ENCODE measurements at regions not wholly inside any gene's neighbourhood (a gene's known extent, or its start where the extent isn't known, plus 50 kb on each side); places are given as distances from the start of the nearest gene placed in this dataset.

- H2AFZ ChIP-seq (ENCODE audit: low read depth), result no peak overlapping the region
- no peak overlapping the region for H3K27ac ChIP-seq
- no peaks in the 10 kb centered on the region for H3K36me3 ChIP-seq (ENCODE audit: insufficient read depth)
- H3K9ac ChIP-seq, result no peak overlapping the region
- H3K79me2 ChIP-seq (ENCODE audit: insufficient read depth, low read depth), result no peaks in the 10 kb centered on the region
- no peaks in the 10 kb centered on the region for H3K4me1 ChIP-seq (ENCODE audit: low read depth, poor library complexity, severe bottlenecking)
- H3K4me2 ChIP-seq, result no peak overlapping the region
- no peaks in the 10 kb centered on the region for H3K27me3 ChIP-seq (ENCODE audit: insufficient read depth, low read depth)
- no peak overlapping the region for H3K4me3 ChIP-seq (IDR thresholded peaks at IDR 0.05; ENCODE audit: insufficient read depth, low read depth, low read length)
- H4K20me1 ChIP-seq (ENCODE audit: insufficient read depth), result no peaks in the 10 kb centered on the region
- TF ChIP-seq CTCF (conservative IDR thresholded peaks at IDR 0.05; ENCODE audit: low read depth, low read length), result no peak
Measured at GRCh38 chr9:109682227-109682626, 97.8 kb upstream of the PALM2AKAP2 start.

- no peaks in the 10 kb centered on the region for H3K27me3 ChIP-seq (ENCODE audit: insufficient read depth, low read depth)
- H2AFZ ChIP-seq (ENCODE audit: low read depth), result no peak overlapping the region
- H3K36me3 ChIP-seq (ENCODE audit: insufficient read depth), result no peaks in the 10 kb centered on the region
- no peak overlapping the region for H3K9ac ChIP-seq
- no peak for TF ChIP-seq CTCF (conservative IDR thresholded peaks at IDR 0.05; ENCODE audit: low read depth, low read length)
- no peaks in the 10 kb centered on the region for H4K20me1 ChIP-seq (ENCODE audit: insufficient read depth)
- no peak overlapping the region for H3K4me2 ChIP-seq
- no peak overlapping the region for H3K4me3 ChIP-seq (IDR thresholded peaks at IDR 0.05; ENCODE audit: insufficient read depth, low read depth, low read length)
- H3K4me1 ChIP-seq (ENCODE audit: low read depth, poor library complexity, severe bottlenecking), result no peaks in the 10 kb centered on the region
- no peaks in the 10 kb centered on the region for H3K79me2 ChIP-seq (ENCODE audit: insufficient read depth, low read depth)
- H3K27ac ChIP-seq, result no peak overlapping the region
Measured at GRCh38 chr9:109683521-109683920, 96.5 kb upstream of the PALM2AKAP2 start.

GRCh38 chr9:109689701-109690100 is 90.3 kb upstream of the PALM2AKAP2 start:
- no peaks in the 10 kb centered on the region for H3K79me2 ChIP-seq (ENCODE audit: insufficient read depth, low read depth)
- no peak overlapping the region for H2AFZ ChIP-seq (ENCODE audit: low read depth)
- no peak for TF ChIP-seq CTCF (conservative IDR thresholded peaks at IDR 0.05; ENCODE audit: low read depth, low read length)
- no peaks in the 10 kb centered on the region for H4K20me1 ChIP-seq (ENCODE audit: insufficient read depth)
- no peaks in the 10 kb centered on the region for H3K27me3 ChIP-seq (ENCODE audit: insufficient read depth, low read depth)
- H3K9ac ChIP-seq, result no peak overlapping the region
- H3K4me3 ChIP-seq (IDR thresholded peaks at IDR 0.05; ENCODE audit: insufficient read depth, low read depth, low read length), result no peak overlapping the region
- H3K27ac ChIP-seq, result no peak overlapping the region
- no peaks in the 10 kb centered on the region for H3K4me1 ChIP-seq (ENCODE audit: low read depth, poor library complexity, severe bottlenecking)
- no peak overlapping the region for H3K4me2 ChIP-seq
- H3K36me3 ChIP-seq (ENCODE audit: insufficient read depth), result no peaks in the 10 kb centered on the region

- Histone ChIP-seq H3K36me3 (ENCODE audit: insufficient read depth) (no peaks in the 10 kb centered on the region), H3K27ac (no peak overlapping the region), H3K79me2 (ENCODE audit: insufficient read depth, low read depth) (no peaks in the 10 kb centered on the region), H3K4me3 (IDR thresholded peaks at IDR 0.05; ENCODE audit: insufficient read depth, low read depth, low read length) (no peak overlapping the region), H3K27me3 (ENCODE audit: insufficient read depth, low read depth) (no peaks in the 10 kb centered on the region), H4K20me1 (ENCODE audit: insufficient read depth) (no peaks in the 10 kb centered on the region), H3K4me1 (ENCODE audit: low read depth, poor library complexity, severe bottlenecking) (no peaks in the 10 kb centered on the region), H2AFZ (ENCODE audit: low read depth) (no peak overlapping the region), H3K9ac (no peak overlapping the region), H3K4me2 (no peak overlapping the region)
- no peak for TF ChIP-seq CTCF (conservative IDR thresholded peaks at IDR 0.05; ENCODE audit: low read depth, low read length)
Measured at GRCh38 chr9:109699019-109699418, 81.0 kb upstream of the PALM2AKAP2 start.

- H3K27ac ChIP-seq, result no peak overlapping the region
- no peak overlapping the region for H3K4me3 ChIP-seq (IDR thresholded peaks at IDR 0.05; ENCODE audit: insufficient read depth, low read depth, low read length)
- TF ChIP-seq CTCF (conservative IDR thresholded peaks at IDR 0.05; ENCODE audit: low read depth, low read length), result no peak
- H3K27me3 ChIP-seq (ENCODE audit: insufficient read depth, low read depth), result no peaks in the 10 kb centered on the region
- H3K4me1 ChIP-seq (ENCODE audit: low read depth, poor library complexity, severe bottlenecking), result no peaks in the 10 kb centered on the region
- no peaks in the 10 kb centered on the region for H3K36me3 ChIP-seq (ENCODE audit: insufficient read depth)
- H3K9ac ChIP-seq, result no peak overlapping the region
- no peaks in the 10 kb centered on the region for H3K79me2 ChIP-seq (ENCODE audit: insufficient read depth, low read depth)
- no peaks in the 10 kb centered on the region for H4K20me1 ChIP-seq (ENCODE audit: insufficient read depth)
- H3K4me2 ChIP-seq, result no peak overlapping the region
- no peak overlapping the region for H2AFZ ChIP-seq (ENCODE audit: low read depth)
Measured at GRCh38 chr9:109704546-109704945, 75.5 kb upstream of the PALM2AKAP2 start.
